Ovary (tissue), 7 donors: ENCODE measurements at regions not wholly inside any gene's neighbourhood (a gene's known extent, or its start where the extent isn't known, plus 50 kb on each side); places are given as distances from the start of the nearest gene placed in this dataset.

Experiments used
- DNase-seq, 5 donors: peaks; one replicate each; pipeline ENCODE4 v3.0.0-alpha.2; 2019 to 2020
- H3K27ac ChIP-seq, 2 donors: fragments of 200-600 bp; one replicate each; pipeline versions ENCODE4 v1.5.1 to v1.8.0; 2019 to 2022
- H3K27me3 ChIP-seq: fragments of 200-600 bp; one replicate; pipeline ENCODE4 v1.8.0; 2022
- H3K36me3 ChIP-seq: fragments of 200-600 bp; sonication (generic); one replicate; pipeline ENCODE4 v1.5.1; 2019
- H3K4me1 ChIP-seq: one replicate; pipeline ENCODE4 v1.8.1; 2013; ENCODE audit warnings: mild to moderate bottlenecking, moderate library complexity; ENCODE audit not compliant: insufficient read depth
- H3K4me3 ChIP-seq: fragments of 200-600 bp; sonication (generic); one replicate; pipeline ENCODE4 v1.5.1; 2017
- H3K9me3 ChIP-seq, 2 donors: fragments of 200-600 bp in 1 of 2; sonication (generic) in 1 of 2; one replicate each; pipeline versions ENCODE4 v1.5.1 to v1.8.1; 2013 to 2019; ENCODE audit warnings: mild to moderate bottlenecking in 1 of 2, moderate library complexity in 1 of 2
- CTCF ChIP-seq, 3 donors: fragments of 450-650 bp in 2 of 3; fragments of 200-600 bp in 1 of 3; IDR thresholded peaks; one replicate each; pipeline versions ENCODE4 v1.5.1 to v1.8.0; 2016 to 2022; ENCODE audit warnings: antibody characterized with exemption in 3 of 3, mild to moderate bottlenecking in 1 of 3
- EP300 ChIP-seq: sonication (generic); formaldehyde crosslinking; IDR thresholded peaks from one replicate; pipeline ENCODE4 v1.6.1; 2017; ENCODE audit warnings: antibody characterized with exemption
- POLR2A ChIP-seq: fragments of 450-650 bp; IDR thresholded peaks from one replicate; pipeline ENCODE4 v1.6.1; 2017; ENCODE audit warnings: antibody characterized with exemption, mild to moderate bottlenecking, moderate library complexity
- WGBS, 3 donors: extraction: QIAGEN DNeasy Blood & Tissue Kit in 1 of 3; methylation state at CpG; one replicate each; pipeline versions ENCODE4 v1.1.5 to v1.1.7; 2013 to 2017; 5-methylcytosine and 5-hydroxymethylcytosine counted together
- intact Hi-C, 4 donors: fragments of 100-400 bp; cut with DNase I; formaldehyde crosslinking; loops; one replicate each; pipeline versions ENCODE4 v1.11.0 to v1.15.1; 2022 to 2023
- donor health status: DM: no; HTN: no; CAD: no; lungs with moderate emphysema.
- donor health status: DM: no; HTN: no; CAD: no.
- donor health status: Bipolar disorder and iron deficiency.
- donor health status: DM: no; HTN: no; CAD: no.
- donor health status: DM: yes; HTN: yes; CAD: no.

GRCh38 chr2:188193230-188193629 is 98.4 kb upstream of the GULP1 start:
- H3K36me3 ChIP-seq, result no peaks in the 10 kb centered on the region
- H3K27ac ChIP-seq, result no peak overlapping the region
- no peak for DNase-seq
- no peak for TF ChIP-seq EP300
- no peak for TF ChIP-seq CTCF (IDR thresholded peaks at IDR 0.05)
- no peak for TF ChIP-seq POLR2A
- intact Hi-C loops, result no loop called here
- no peaks in the 10 kb centered on the region for H3K4me1 ChIP-seq
- H3K27me3 ChIP-seq, result no peaks in the 10 kb centered on the region
- 87 to 100% (median 88%) methylated on average over 1 of the region's 1 CpG for WGBS, 3 donors
- H3K9me3 ChIP-seq, result no peaks in the 10 kb centered on the region
- H3K4me3 ChIP-seq, result no peak overlapping the region

GRCh38 chr2:188196343-188197008 is 95.2 kb upstream of the GULP1 start:
- no peak overlapping the region for H3K27ac ChIP-seq
- peaks cover 1% of the 10 kb centered on the region for H3K4me1 ChIP-seq
- no peak for DNase-seq
- no peaks in the 10 kb centered on the region for H3K9me3 ChIP-seq
- 36 to 54% (median 45%) methylated on average over 2 of the region's 2 CpGs for WGBS, 3 donors
- H3K27me3 ChIP-seq, result no peaks in the 10 kb centered on the region
- intact Hi-C loops, result no loop called here
- no peak for TF ChIP-seq POLR2A
- TF ChIP-seq CTCF (IDR thresholded peaks at IDR 0.05), result no peak
- no peak for TF ChIP-seq EP300
- H3K36me3 ChIP-seq, result no peaks in the 10 kb centered on the region
- no peak overlapping the region for H3K4me3 ChIP-seq

- no peak overlapping the region for H3K27ac ChIP-seq
- H3K9me3 ChIP-seq, result no peaks in the 10 kb centered on the region
- H3K4me1 ChIP-seq, result peaks cover 1% of the 10 kb centered on the region
- 54 to 63% (median 59%) methylated on average over 3 of the region's 3 CpGs for WGBS, 3 donors
- H3K27me3 ChIP-seq, result no peaks in the 10 kb centered on the region
- intact Hi-C loops, result no loop called here
- H3K36me3 ChIP-seq, result no peaks in the 10 kb centered on the region
- DNase-seq, result no peak
- TF ChIP-seq CTCF (IDR thresholded peaks at IDR 0.05) (no peak), EP300 (no peak), POLR2A (no peak)
- H3K4me3 ChIP-seq, result no peak overlapping the region
These were observed 92.0 kb upstream of the GULP1 start for GRCh38 chr2:188199716-188200128.

GRCh38 chr2:188201639-188202038 is 90.0 kb upstream of the GULP1 start:
- H3K4me1 ChIP-seq, result peaks cover 1% of the 10 kb centered on the region
- TF ChIP-seq EP300 (no peak), CTCF (IDR thresholded peaks at IDR 0.05) (no peak), POLR2A (no peak)
- 81 to 90% (median 90%) methylated on average over 2 of the region's 2 CpGs for WGBS, 3 donors
- no peak overlapping the region for H3K27ac ChIP-seq
- H3K36me3 ChIP-seq, result no peaks in the 10 kb centered on the region
- intact Hi-C loops, result no loop called here
- no peak overlapping the region for H3K4me3 ChIP-seq
- H3K27me3 ChIP-seq, result no peaks in the 10 kb centered on the region
- H3K9me3 ChIP-seq, result no peaks in the 10 kb centered on the region
- DNase-seq, result no peak
